Activated CD8-positive, alpha-beta T cell treated with anti-CD3 and anti-CD28 coated beads for 36 hours (primary cell): ENCODE measurements at regions not wholly inside any gene's neighbourhood (a gene's known extent, or its start where the extent isn't known, plus 50 kb on each side); places are given as distances from the start of the nearest gene placed in this dataset.
"Not testable (repeated sequence)": the region's sequence is repeated elsewhere in the genome, so short reads cannot be mapped to it uniquely, and the experiment has no call there.

ENCODE experiments used
- ATAC-seq: fragments of 200-7000 bp; cut with Tn5 transposase; one replicate; pipeline ENCODE4 v1.10.0; 2021; ENCODE audit warnings: mild to moderate bottlenecking, moderate library complexity
- CTCF ChIA-PET: fragments of 350-600 bp; sonication (Branson Sonifier 250); formaldehyde crosslinking; loops from one replicate; lab custom pipeline; 2021; ENCODE audit warnings: antibody characterized with exemption; lab: Charles Lee
- POLR2A ChIA-PET: fragments of 350-600 bp; sonication (Branson Sonifier 250); formaldehyde crosslinking; loops from one replicate; lab custom pipeline; 2021; ENCODE audit warnings: antibody characterized with exemption; lab: Charles Lee
- DNase-seq: peaks from one replicate; pipeline ENCODE4 v3.0.0-alpha.2; 2020
- H3K27ac Mint-ChIP-seq: one replicate; pipeline ENCODE4 v1.8.0; 2021; ENCODE audit warnings: mild to moderate bottlenecking, mixed read lengths
- H3K27me3 Mint-ChIP-seq: one replicate; pipeline ENCODE4 v1.8.0; 2021; ENCODE audit warnings: mixed read lengths
- H3K36me3 Mint-ChIP-seq: one replicate; pipeline ENCODE4 v1.8.0; 2021; ENCODE audit warnings: low read depth, mixed read lengths
- H3K4me1 Mint-ChIP-seq: one replicate; pipeline ENCODE4 v1.8.0; 2021; ENCODE audit warnings: low read depth, mixed read lengths
- H3K4me3 Mint-ChIP-seq: one replicate; pipeline ENCODE4 v1.8.0; 2021; ENCODE audit warnings: mild to moderate bottlenecking, moderate library complexity, mixed read lengths
- H3K9me3 Mint-ChIP-seq: one replicate; pipeline ENCODE4 v1.8.0; 2021; ENCODE audit warnings: mixed read lengths
- CTCF ChIP-seq: fragments of 200-600 bp; IDR thresholded peaks from one replicate; pipeline ENCODE4 v1.8.0; 2022; ENCODE audit warnings: antibody characterized with exemption, mild to moderate bottlenecking
- intact Hi-C: fragments of 100-400 bp; cut with micrococcal nuclease; formaldehyde crosslinking; loops from one replicate; pipeline ENCODE4 v1.10.0; 2022

- POLR2A ChIA-PET: no interaction called here
- H3K4me3 Mint-ChIP-seq: no peak overlapping the region
- DNase-seq (no peak), ATAC-seq (no peak)
- no peaks in the 10 kb centered on the region for H3K9me3 Mint-ChIP-seq
- no peak overlapping the region for H3K27ac Mint-ChIP-seq
- CTCF ChIA-PET: interaction anchor here (1.2 kb wide), 1 partner anchor 68 kb away, joined by 3 read pairs; no protein-coding TSS in a partner anchor
- H3K27me3 Mint-ChIP-seq: no peaks in the 10 kb centered on the region
- H3K4me1 Mint-ChIP-seq: peaks cover 2% of the 10 kb centered on the region
- no peaks in the 10 kb centered on the region for H3K36me3 Mint-ChIP-seq
- TF ChIP-seq CTCF: no peak
- intact Hi-C loops: no loop called here
Observed at GRCh38 chrX:148080593-148080992, 99.5 kb downstream of the FMR1NB start.

- Mint-ChIP-seq H3K9me3 (no peaks in the 10 kb centered on the region), H3K4me3 (no peak overlapping the region), H3K4me1 (peaks cover 2% of the 10 kb centered on the region), H3K27me3 (no peaks in the 10 kb centered on the region), H3K36me3 (no peaks in the 10 kb centered on the region), H3K27ac (no peak overlapping the region)
- ChIA-PET POLR2A (no interaction called here), CTCF (no interaction called here)
- no peak for TF ChIP-seq CTCF
- DNase-seq: no peak
- intact Hi-C loops: no loop called here
- ATAC-seq: no peak
Observed at GRCh38 chrX:148084611-148085010, 103.5 kb downstream of the FMR1NB start.

- Mint-ChIP-seq H3K4me1 (no peaks in the 10 kb centered on the region), H3K27ac (no peak overlapping the region), H3K36me3 (no peaks in the 10 kb centered on the region), H3K9me3 (peaks cover 1% of the 10 kb centered on the region), H3K27me3 (no peaks in the 10 kb centered on the region), H3K4me3 (no peak overlapping the region)
- POLR2A ChIA-PET: no interaction called here
- no peak for DNase-seq
- CTCF ChIA-PET: no interaction called here
- no peak for ATAC-seq
- intact Hi-C loops: no loop called here
- TF ChIP-seq CTCF: no peak
Observed at GRCh38 chrX:148120151-148120550, 139.0 kb downstream of the FMR1NB start.

- CTCF ChIA-PET: no interaction called here
Observed at GRCh38 chrX:148120999-148121623, 140.0 kb downstream of the FMR1NB start.

GRCh38 chrX:148128872-148129505, 147.9 kb downstream of the FMR1NB start:
- POLR2A ChIA-PET: not testable (repeated sequence)

More at GRCh38 chrX:148120999-148121623, 140.0 kb downstream of the FMR1NB start:
- ATAC-seq (no peak), DNase-seq (no peak)
- POLR2A ChIA-PET: no interaction called here
- no peaks in the 10 kb centered on the region for H3K36me3 Mint-ChIP-seq
- intact Hi-C loops: no loop called here
- H3K27me3 Mint-ChIP-seq: no peaks in the 10 kb centered on the region
- H3K4me1 Mint-ChIP-seq: no peaks in the 10 kb centered on the region
- peaks cover 1% of the 10 kb centered on the region for H3K9me3 Mint-ChIP-seq
- TF ChIP-seq CTCF: no peak
- no peak overlapping the region for H3K27ac Mint-ChIP-seq
- no peak overlapping the region for H3K4me3 Mint-ChIP-seq

More at GRCh38 chrX:148128872-148129505, 147.9 kb downstream of the FMR1NB start:
- H3K4me1 Mint-ChIP-seq, intact Hi-C loops, ATAC-seq, H3K9me3 Mint-ChIP-seq, H3K4me3 Mint-ChIP-seq, H3K27ac Mint-ChIP-seq, H3K27me3 Mint-ChIP-seq, DNase-seq, CTCF ChIA-PET, H3K36me3 Mint-ChIP-seq: not testable (repeated sequence)
